Loucy (cell line): ENCODE measurements at regions not wholly inside any gene's neighbourhood (a gene's known extent, or its start where the extent isn't known, plus 50 kb on each side); places are given as distances from the start of the nearest gene placed in this dataset.

Experiments
- H2AFZ ChIP-seq: fragments of 200-600 bp; sonication (generic); 2 replicates; pipeline ENCODE4 v1.6.0; 2016; ENCODE audit warnings: antibody characterized with exemption, mild to moderate bottlenecking, low read length, moderate library complexity
- H3F3A ChIP-seq: fragments of 200-600 bp; 2 replicates; pipeline ENCODE4 v1.6.0; 2016; ENCODE audit warnings: antibody characterized with exemption, low read depth, mild to moderate bottlenecking
- H3K27me3 ChIP-seq: fragments of 200-600 bp; sonication (generic); 2 replicates; pipeline ENCODE4 v1.6.1; 2014; ENCODE audit warnings: low read length, mild to moderate bottlenecking; ENCODE audit not compliant: insufficient read depth, poor library complexity, severe bottlenecking
- H3K36me3 ChIP-seq: fragments of 200-600 bp; sonication (generic); 2 replicates; pipeline ENCODE4 v1.6.1; 2016; ENCODE audit warnings: low read length; ENCODE audit not compliant: insufficient read depth
- H3K4me1 ChIP-seq: fragments of 200-600 bp; sonication (generic); 2 replicates; pipeline ENCODE4 v1.5.1; 2014; ENCODE audit warnings: low read length, mild to moderate bottlenecking; ENCODE audit not compliant: insufficient read depth, poor library complexity, severe bottlenecking
- H3K4me2 ChIP-seq: fragments of 200-600 bp; sonication (generic); 2 replicates; pipeline ENCODE4 v1.6.0; 2014; ENCODE audit warnings: antibody characterized with exemption, low read length, low read depth, mild to moderate bottlenecking; ENCODE audit not compliant: poor library complexity, severe bottlenecking
- H3K4me3 ChIP-seq: fragments of 200-600 bp; sonication (generic); 2 replicates; pipeline ENCODE4 v1.5.1; 2014; ENCODE audit warnings: low read length, mild to moderate bottlenecking, mixed read lengths; ENCODE audit not compliant: poor library complexity, severe bottlenecking
- H3K79me2 ChIP-seq: fragments of 200-600 bp; sonication (generic); 2 replicates; pipeline ENCODE4 v1.6.1; 2014; ENCODE audit warnings: low read length; ENCODE audit not compliant: insufficient read depth
- H3K9ac ChIP-seq: fragments of 200-600 bp; sonication (generic); 2 replicates; pipeline ENCODE4 v1.6.0; 2014; ENCODE audit warnings: mild to moderate bottlenecking, low read depth, low read length, moderate library complexity; ENCODE audit not compliant: poor library complexity, severe bottlenecking
- H3K9me2 ChIP-seq: fragments of 200-600 bp; sonication (generic); replicated peaks from 2 replicates; pipeline ENCODE4 v1.6.1; 2016; ENCODE audit warnings: low read depth, low read length, mixed read lengths
- H3K9me3 ChIP-seq: fragments of 200-600 bp; sonication (generic); 2 replicates; pipeline ENCODE4 v1.6.1; 2014; ENCODE audit warnings: mild to moderate bottlenecking, antibody characterized with exemption, low read length, low read depth; ENCODE audit not compliant: insufficient read depth
- H4K20me1 ChIP-seq: fragments of 200-600 bp; sonication (generic); 2 replicates; pipeline ENCODE4 v1.6.0; 2014; ENCODE audit warnings: antibody characterized with exemption, low read length, mild to moderate bottlenecking; ENCODE audit not compliant: insufficient read depth, poor library complexity, severe bottlenecking
- EZH2phosphoT487 ChIP-seq: fragments of 200-600 bp; IDR thresholded peaks from 2 replicates; pipeline ENCODE4 v1.6.1; 2018; ENCODE audit warnings: antibody characterized with exemption, mild to moderate bottlenecking, moderate library complexity, borderline replicate concordance
- TF ChIP-seq, protein P1 (sequence below): fragments of 200-600 bp; sonication (generic); conservative IDR thresholded peaks from 2 replicates; pipeline ENCODE4 v1.5.1; 2014; ENCODE audit warnings: mild to moderate bottlenecking, antibody characterized with exemption, low read length

DNA sequence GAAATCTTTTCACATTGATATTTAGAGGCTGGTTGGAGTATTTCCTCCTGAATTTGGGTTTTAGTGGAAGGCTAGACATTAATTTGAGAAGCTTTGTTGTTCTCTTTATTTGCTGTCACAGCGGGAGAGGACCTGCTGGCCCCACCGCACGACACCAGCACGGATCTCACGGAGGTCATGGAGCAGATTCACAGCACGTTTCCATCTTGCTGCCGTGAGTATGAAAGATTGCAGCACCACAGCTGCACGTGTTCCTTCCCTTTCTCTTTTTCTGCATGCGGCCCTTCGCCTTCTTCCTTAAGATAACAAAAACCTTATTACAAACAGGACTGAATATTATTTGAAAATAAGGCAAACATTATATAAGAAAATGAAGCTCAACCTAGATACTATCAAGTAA, 555.5 kb downstream of the UTRN start:
- TF ChIP-seq, protein P1, sequence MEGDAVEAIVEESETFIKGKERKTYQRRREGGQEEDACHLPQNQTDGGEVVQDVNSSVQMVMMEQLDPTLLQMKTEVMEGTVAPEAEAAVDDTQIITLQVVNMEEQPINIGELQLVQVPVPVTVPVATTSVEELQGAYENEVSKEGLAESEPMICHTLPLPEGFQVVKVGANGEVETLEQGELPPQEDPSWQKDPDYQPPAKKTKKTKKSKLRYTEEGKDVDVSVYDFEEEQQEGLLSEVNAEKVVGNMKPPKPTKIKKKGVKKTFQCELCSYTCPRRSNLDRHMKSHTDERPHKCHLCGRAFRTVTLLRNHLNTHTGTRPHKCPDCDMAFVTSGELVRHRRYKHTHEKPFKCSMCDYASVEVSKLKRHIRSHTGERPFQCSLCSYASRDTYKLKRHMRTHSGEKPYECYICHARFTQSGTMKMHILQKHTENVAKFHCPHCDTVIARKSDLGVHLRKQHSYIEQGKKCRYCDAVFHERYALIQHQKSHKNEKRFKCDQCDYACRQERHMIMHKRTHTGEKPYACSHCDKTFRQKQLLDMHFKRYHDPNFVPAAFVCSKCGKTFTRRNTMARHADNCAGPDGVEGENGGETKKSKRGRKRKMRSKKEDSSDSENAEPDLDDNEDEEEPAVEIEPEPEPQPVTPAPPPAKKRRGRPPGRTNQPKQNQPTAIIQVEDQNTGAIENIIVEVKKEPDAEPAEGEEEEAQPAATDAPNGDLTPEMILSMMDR = no peak
- TF ChIP-seq EZH2phosphoT487 = no peak
- H3F3A ChIP-seq = no peaks in the 10 kb centered on the region
- no peak overlapping the region for H2AFZ ChIP-seq
- no peak overlapping the region for H3K9ac ChIP-seq
- no peaks in the 10 kb centered on the region for H3K4me1 ChIP-seq
- H3K9me2 ChIP-seq = no peaks in the 10 kb centered on the region
- no peaks in the 10 kb centered on the region for H3K79me2 ChIP-seq
- H3K36me3 ChIP-seq = peaks cover 46% of the 10 kb centered on the region
- no peaks in the 10 kb centered on the region for H3K9me3 ChIP-seq
- H4K20me1 ChIP-seq = no peaks in the 10 kb centered on the region
- no peak overlapping the region for H3K4me2 ChIP-seq
- H3K4me3 ChIP-seq = no peak overlapping the region
- H3K27me3 ChIP-seq = no peaks in the 10 kb centered on the region

DNA sequence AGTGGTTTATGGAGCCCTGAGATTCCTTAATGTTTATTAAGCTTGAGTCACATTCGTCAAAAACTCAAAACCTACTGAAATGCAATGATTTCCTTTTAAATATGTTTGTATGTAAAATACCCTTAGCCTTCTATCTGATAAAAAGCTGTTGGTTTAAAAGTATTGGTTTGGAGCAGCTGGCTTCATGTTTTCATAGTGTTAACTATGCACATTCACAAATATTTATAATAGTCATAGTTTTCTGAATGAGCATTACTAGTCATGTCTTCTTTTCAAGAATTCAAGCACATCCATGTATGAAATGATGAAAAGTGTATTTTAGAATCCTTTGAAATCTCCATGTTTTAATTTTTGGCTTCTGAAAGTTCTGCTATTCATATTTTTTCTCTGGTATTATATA, 558.6 kb downstream of the UTRN start:
- H3K27me3 ChIP-seq = no peaks in the 10 kb centered on the region
- H3K36me3 ChIP-seq = peaks cover 25% of the 10 kb centered on the region; the same call in 1 of the 2 replicates
- no peak overlapping the region for H3K4me3 ChIP-seq
- H3K9ac ChIP-seq = no peak overlapping the region
- TF ChIP-seq EZH2phosphoT487 = no peak
- TF ChIP-seq, protein P1 = no peak
- H3K9me3 ChIP-seq = no peaks in the 10 kb centered on the region
- H3K4me2 ChIP-seq = no peak overlapping the region
- no peaks in the 10 kb centered on the region for H3K4me1 ChIP-seq
- H4K20me1 ChIP-seq = no peaks in the 10 kb centered on the region
- no peaks in the 10 kb centered on the region for H3F3A ChIP-seq
- no peaks in the 10 kb centered on the region for H3K79me2 ChIP-seq
- H3K9me2 ChIP-seq = no peaks in the 10 kb centered on the region
- no peak overlapping the region for H2AFZ ChIP-seq

DNA sequence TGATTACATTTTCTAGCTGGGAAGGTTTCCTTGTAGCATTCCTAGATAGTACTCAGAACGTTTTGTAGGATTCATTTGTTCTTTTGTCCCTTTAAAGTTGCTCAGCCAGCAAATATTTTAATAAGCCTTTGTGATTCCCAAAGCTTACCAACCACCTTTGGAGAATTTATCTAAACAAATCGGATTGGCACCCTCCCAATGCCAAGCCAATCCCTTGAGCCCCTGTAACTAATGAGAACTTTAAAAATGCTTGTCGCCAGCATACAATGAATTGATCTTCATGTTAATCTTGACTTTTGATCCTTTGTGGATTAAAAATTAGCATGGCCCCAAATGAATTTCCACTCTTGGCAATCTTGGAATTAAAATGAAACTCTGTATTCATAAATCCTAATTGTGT, 559.5 kb downstream of the UTRN start:
- H3K4me2 ChIP-seq = no peak overlapping the region
- TF ChIP-seq, protein P1 = no peak
- TF ChIP-seq EZH2phosphoT487 = no peak
- no peaks in the 10 kb centered on the region for H3K9me3 ChIP-seq
- H3K4me1 ChIP-seq = no peaks in the 10 kb centered on the region
- H3K27me3 ChIP-seq = no peaks in the 10 kb centered on the region
- H3F3A ChIP-seq = no peaks in the 10 kb centered on the region
- peaks cover 18% of the 10 kb centered on the region; the same call in 1 of the 2 replicates for H3K36me3 ChIP-seq
- H2AFZ ChIP-seq = no peak overlapping the region
- H3K9me2 ChIP-seq = no peaks in the 10 kb centered on the region
- no peak overlapping the region for H3K9ac ChIP-seq
- no peaks in the 10 kb centered on the region for H3K79me2 ChIP-seq
- no peak overlapping the region for H3K4me3 ChIP-seq
- H4K20me1 ChIP-seq = no peaks in the 10 kb centered on the region
